H9 (cell line): ENCODE measurements at regions not wholly inside any gene's neighbourhood (a gene's known extent, or its start where the extent isn't known, plus 50 kb on each side); places are given as distances from the start of the nearest gene placed in this dataset.

ENCODE experiments used
- DNase-seq: peaks from one replicate; pipeline ENCODE4 v3.0.0-alpha.2; 2017
- H2AFZ ChIP-seq: one replicate; pipeline ENCODE4 v1.6.1; 2013; ENCODE audit warnings: mild to moderate bottlenecking, low read length, control low read depth, moderate library complexity
- H2AK5ac ChIP-seq: 2 replicates; pipeline ENCODE4 v1.6.1; 2013; ENCODE audit warnings: low read length, control low read depth, mixed read lengths; ENCODE audit not compliant: insufficient read length
- H2BK120ac ChIP-seq: one replicate; pipeline ENCODE4 v1.6.1; 2013; ENCODE audit warnings: low read depth, mild to moderate bottlenecking, low read length, control low read depth, inconsistent platforms; ENCODE audit not compliant: poor library complexity, severe bottlenecking
- H2BK12ac ChIP-seq: 2 replicates; pipeline ENCODE4 v1.6.1; 2013; ENCODE audit warnings: low read length, control low read depth, mixed read lengths, low read depth; ENCODE audit not compliant: insufficient read length
- H2BK15ac ChIP-seq: 2 replicates; pipeline ENCODE4 v1.6.1; 2013; ENCODE audit warnings: low read depth, low read length, control low read depth
- H2BK20ac ChIP-seq: one replicate; pipeline ENCODE4 v1.6.1; 2013; ENCODE audit warnings: low read depth, mild to moderate bottlenecking, low read length, control low read depth, inconsistent platforms; ENCODE audit not compliant: poor library complexity, severe bottlenecking
- H2BK5ac ChIP-seq: 2 replicates; pipeline ENCODE4 v1.6.1; 2013; ENCODE audit warnings: low read length, control low read depth, mixed read lengths; ENCODE audit not compliant: insufficient read length
- H3K14ac ChIP-seq: 2 replicates; pipeline ENCODE4 v1.6.1; 2013; ENCODE audit warnings: low read length, control low read depth; ENCODE audit not compliant: insufficient read depth
- H3K18ac ChIP-seq: 2 replicates; pipeline ENCODE4 v1.6.1; 2013; ENCODE audit warnings: low read depth, mild to moderate bottlenecking, mixed read lengths, low read length, control low read depth; ENCODE audit not compliant: insufficient read length
- H3K23ac ChIP-seq: 2 replicates; pipeline ENCODE4 v1.6.1; 2013; ENCODE audit warnings: low read length, control low read depth, mixed read lengths, low read depth; ENCODE audit not compliant: insufficient read length
- H3K23me2 ChIP-seq: 2 replicates; pipeline ENCODE4 v1.6.1; 2013; ENCODE audit warnings: low read depth, mild to moderate bottlenecking, mixed read lengths, low read length, control low read depth; ENCODE audit not compliant: insufficient read length, poor library complexity, severe bottlenecking
- H3K27ac ChIP-seq: 2 replicates; pipeline ENCODE4 v1.5.1; 2013; ENCODE audit warnings: low read length, control low read depth, mixed read lengths, low read depth; ENCODE audit not compliant: insufficient read length
- H3K27me3 ChIP-seq: 2 replicates; pipeline ENCODE4 v1.6.1; 2013; ENCODE audit warnings: low read length, control low read depth, inconsistent platforms; ENCODE audit not compliant: insufficient read depth
- H3K4ac ChIP-seq: 2 replicates; pipeline ENCODE4 v1.6.1; 2013; ENCODE audit warnings: low read depth, mild to moderate bottlenecking, control low read depth, inconsistent platforms, low read length, moderate library complexity
- H3K4me1 ChIP-seq: 2 replicates; pipeline ENCODE4 v1.6.1; 2013; ENCODE audit warnings: low read length, control low read depth, inconsistent platforms; ENCODE audit not compliant: insufficient read depth
- H3K4me2 ChIP-seq: 2 replicates; pipeline ENCODE4 v1.6.1; 2013; ENCODE audit warnings: low read length, control low read depth, mixed read lengths; ENCODE audit not compliant: insufficient read length, insufficient read depth
- H3K56ac ChIP-seq: 2 replicates; pipeline ENCODE4 v1.6.1; 2013; ENCODE audit warnings: low read depth, mild to moderate bottlenecking, mixed read lengths, low read length, control low read depth; ENCODE audit not compliant: insufficient read length
- H3K79me1 ChIP-seq: 2 replicates; pipeline ENCODE4 v1.6.1; 2013; ENCODE audit warnings: low read depth, mild to moderate bottlenecking, moderate library complexity, low read length, control low read depth, inconsistent platforms; ENCODE audit not compliant: insufficient read depth, poor library complexity, severe bottlenecking
- H3K79me2 ChIP-seq: 2 replicates; pipeline ENCODE4 v1.6.1; 2013; ENCODE audit warnings: low read length, control low read depth, inconsistent platforms; ENCODE audit not compliant: insufficient read depth
- H3K9ac ChIP-seq: 2 replicates; pipeline ENCODE4 v1.6.1; 2013; ENCODE audit warnings: low read length, control low read depth, mixed read lengths; ENCODE audit not compliant: insufficient read length; ENCODE audit errors: extremely low read depth
- H3K9me3 ChIP-seq: one replicate; pipeline ENCODE4 v1.6.1; 2013; ENCODE audit warnings: low read depth, low read length, inconsistent platforms; ENCODE audit not compliant: control insufficient read depth
- H3T11ph ChIP-seq: one replicate; pipeline ENCODE4 v1.6.1; 2013; ENCODE audit warnings: mild to moderate bottlenecking, low read length, control low read depth, inconsistent platforms
- H4K20me1 ChIP-seq: one replicate; pipeline ENCODE4 v1.6.1; 2013; ENCODE audit not compliant: control insufficient read depth, insufficient read length, insufficient read depth
- H4K5ac ChIP-seq: 2 replicates; pipeline ENCODE4 v1.6.1; 2013; ENCODE audit warnings: low read depth, mild to moderate bottlenecking, mixed read lengths, low read length, control low read depth; ENCODE audit not compliant: insufficient read length
- H4K8ac ChIP-seq: replicated peaks from 2 replicates; pipeline ENCODE4 v1.6.1; 2013; ENCODE audit warnings: low read length, control low read depth, mixed read lengths, low read depth; ENCODE audit not compliant: insufficient read length
- H4K91ac ChIP-seq: 2 replicates; pipeline ENCODE4 v1.6.1; 2013; ENCODE audit warnings: low read depth, mild to moderate bottlenecking, moderate library complexity, mixed read lengths, low read length, control low read depth; ENCODE audit not compliant: insufficient read length
- H3K27ac Mint-ChIP-seq, 3 experiments: 2 replicates in 2 of 3; 3 replicates in 1 of 3; pipeline ENCODE4 v1.8.0; 2020 to 2021; ENCODE audit warnings: mixed read lengths in 3 of 3, mild to moderate bottlenecking in 1 of 3, moderate library complexity in 1 of 3
- H3K27me3 Mint-ChIP-seq: 2 replicates; pipeline ENCODE4 v1.8.0; 2021; ENCODE audit warnings: low read depth, mild to moderate bottlenecking, moderate library complexity, mixed read lengths
- H3K36me3 Mint-ChIP-seq, 3 experiments: 2 replicates in 2 of 3; 3 replicates in 1 of 3; pipeline ENCODE4 v1.8.0; 2020 to 2021; ENCODE audit warnings: low read depth in 3 of 3, mixed read lengths in 3 of 3; ENCODE audit not compliant: insufficient read depth in 1 of 3
- H3K4me1 Mint-ChIP-seq, 2 experiments: 2 replicates each; pipeline ENCODE4 v1.8.0; 2020; ENCODE audit warnings: mixed read lengths in 2 of 2
- H3K4me3 Mint-ChIP-seq, 2 experiments: 2 replicates in 1 of 2; 3 replicates in 1 of 2; pipeline ENCODE4 v1.8.0; 2020 to 2021; ENCODE audit warnings: mild to moderate bottlenecking in 2 of 2, mixed read lengths in 2 of 2, moderate library complexity in 1 of 2
- H3K9me3 Mint-ChIP-seq, 2 experiments: 2 replicates in 1 of 2; 3 replicates in 1 of 2; pipeline ENCODE4 v1.8.0; 2020; ENCODE audit warnings: mild to moderate bottlenecking in 2 of 2, mixed read lengths in 2 of 2, moderate library complexity in 1 of 2
- CTCF ChIP-seq: fragments of 200-600 bp; sonication (generic); conservative IDR thresholded peaks from 3 replicates; pipeline ENCODE4 v1.8.0; 2021; ENCODE audit warnings: antibody characterized with exemption, mild to moderate bottlenecking
- WGBS: extraction: QIAGEN DNeasy Blood & Tissue Kit; methylation state at CpG from one replicate; pipeline ENCODE4 v1.1.7; 2013; ENCODE audit warnings: missing lambda C conversion rate, low lambda C conversion rate, mixed read lengths; ENCODE audit not compliant: insufficient read length; ENCODE audit errors: extremely low coverage; 5-methylcytosine and 5-hydroxymethylcytosine counted together

DNA sequence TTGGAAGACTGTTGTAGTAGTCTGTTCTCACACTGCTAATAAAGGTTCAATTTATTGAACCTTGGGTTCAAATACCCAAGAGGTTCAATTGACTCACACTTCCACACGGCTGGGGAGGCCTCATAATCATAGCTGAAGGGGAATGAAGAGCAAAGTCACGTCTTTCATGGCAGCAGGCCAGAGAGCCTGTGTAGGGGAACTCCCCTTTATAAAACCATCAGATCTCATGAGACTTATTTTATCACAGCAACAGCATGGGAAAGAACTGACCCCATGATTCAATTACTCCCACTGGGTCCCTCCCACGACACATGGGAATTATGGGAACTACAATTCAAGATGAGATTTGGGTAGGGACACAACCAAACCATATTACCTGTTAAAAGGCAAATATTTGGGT, 268.2 kb downstream of the TMEM167A start:
- no peak overlapping the region for H3K56ac ChIP-seq
- H3K9ac ChIP-seq, result no peak overlapping the region
- H2BK5ac ChIP-seq, result no peak overlapping the region
- H3K27me3 ChIP-seq, result no peaks in the 10 kb centered on the region
- peak overlapping the region in 1 of 3 experiments; percentile 11; a peak in 2 of 7 replicates for H3K27ac Mint-ChIP-seq
- no peaks in the 10 kb centered on the region for H3K79me1 ChIP-seq
- no peak overlapping the region for H3K18ac ChIP-seq
- no peaks in the 10 kb centered on the region for H3K9me3 ChIP-seq
- no peak overlapping the region for H2BK20ac ChIP-seq
- H4K91ac ChIP-seq, result no peak overlapping the region
- no peak overlapping the region for H2AK5ac ChIP-seq
- H3K23me2 ChIP-seq, result no peaks in the 10 kb centered on the region
- no peaks in the 10 kb centered on the region for H3K27me3 Mint-ChIP-seq
- H2BK12ac ChIP-seq, result no peak overlapping the region
- no peak overlapping the region for H4K8ac ChIP-seq
- H3K4me3 Mint-ChIP-seq, result no peak overlapping the region
- H3K27ac ChIP-seq, result no peak overlapping the region
- H3K23ac ChIP-seq, result no peak overlapping the region
- no peaks in the 10 kb centered on the region for H4K20me1 ChIP-seq
- H2AFZ ChIP-seq, result no peak overlapping the region
- H4K5ac ChIP-seq, result no peak overlapping the region
- no peak for TF ChIP-seq CTCF
- H3K4me1 ChIP-seq, result no peaks in the 10 kb centered on the region; the same call in 1 of the 2 replicates
- no peaks in the 10 kb centered on the region for H3K79me2 ChIP-seq
- no peaks in the 10 kb centered on the region; a peak in 1 of 5 replicates for H3K9me3 Mint-ChIP-seq
- peaks cover 0 to 2% (median 0%) of the 10 kb centered on the region in 3 experiments; a peak in 3 of 7 replicates for H3K36me3 Mint-ChIP-seq
- H3K4me2 ChIP-seq, result no peak overlapping the region
- no peak overlapping the region for H2BK120ac ChIP-seq
- H2BK15ac ChIP-seq, result no peak overlapping the region; the same call in 1 of the 2 replicates
- no peak for DNase-seq
- H3K14ac ChIP-seq, result no peak overlapping the region
- H3T11ph ChIP-seq, result no peak overlapping the region
- H3K4me1 Mint-ChIP-seq, result peaks cover 29 to 31% of the 10 kb centered on the region in 2 experiments
- no peak overlapping the region for H3K4ac ChIP-seq
- WGBS, result no CpG with 5 or more reads among the region's 3 CpGs
